ENCODE measurements at regions not wholly inside any gene's neighbourhood (a gene's known extent, or its start where the extent isn't known, plus 50 kb on each side); places are given as distances from the start of the nearest gene placed in this dataset.
"Not testable (repeated sequence)": the region's sequence is repeated elsewhere in the genome, so short reads cannot be mapped to it uniquely, and the experiment has no call there.

GRCh38 chr5:163340378-163340777 lies 97.0 kb upstream of the CCNG1 start:
- H3K27me3 ChIP-seq (ENCODE audit: control insufficient read depth, insufficient read depth, low read length); CTCF ChIA-PET; BruUV-seq (replicated peaks); H3K4me1 ChIP-seq (ENCODE audit: control insufficient read depth, insufficient read depth, low read length); H3K4me3 ChIP-seq (ENCODE audit: low read depth in 2 of 2, low read length in 2 of 2); intact Hi-C loops (cut with micrococcal nuclease; ENCODE audit: unreplicated experiment); H3K27ac ChIP-seq (ENCODE audit: low read length); POLR2A ChIA-PET; H3K36me3 ChIP-seq (ENCODE audit: control insufficient read depth, insufficient read depth, low read length); H3K9me3 ChIP-seq (ENCODE audit: control insufficient read depth, insufficient read depth, low read depth, low read length); DNase-seq (ENCODE audit: low read depth, low spot score); ATAC-seq; in situ Hi-C loops (cut with HindIII; ENCODE audit: low pct_unique_long_range_greater_than_20kb, low sequenced_read_pairs): not testable (repeated sequence)

- TF ChIP-seq TCF7L2 (IDR thresholded peaks at IDR 0.05; ENCODE audit: low read depth, low read length) = no peak
- no peak for TF ChIP-seq SIN3A (IDR thresholded peaks at IDR 0.05; ENCODE audit: borderline replicate concordance, insufficient read depth, low read depth, low read length)
- no peak for TF ChIP-seq POLR2AphosphoS5 (IDR thresholded peaks at IDR 0.05; ENCODE audit: low read depth, low read length)
- TF ChIP-seq REST (IDR thresholded peaks at IDR 0.05; ENCODE audit: insufficient read depth in 1 of 2, low read depth in 2 of 2, low read length in 1 of 2) = no peak
- TF ChIP-seq CTCF (IDR thresholded peaks at IDR 0.05) = no peak
- ATAC-seq = no peak
- no peak overlapping the region for H3K27ac ChIP-seq (ENCODE audit: low read length)
- no peaks in the 10 kb centered on the region for H3K9me3 ChIP-seq (ENCODE audit: control insufficient read depth, insufficient read depth, low read depth, low read length)
- intact Hi-C loops (cut with micrococcal nuclease; ENCODE audit: unreplicated experiment) (no loop called here), in situ Hi-C loops (cut with HindIII; ENCODE audit: low pct_unique_long_range_greater_than_20kb, low sequenced_read_pairs) (no loop called here)
- H3K4me3 ChIP-seq (ENCODE audit: low read depth in 2 of 2, low read length in 2 of 2) = no peak overlapping the region
- H3K4me1 ChIP-seq (ENCODE audit: control insufficient read depth, insufficient read depth, low read length) = no peaks in the 10 kb centered on the region
- H3K27me3 ChIP-seq (ENCODE audit: control insufficient read depth, insufficient read depth, low read length) = no peaks in the 10 kb centered on the region
- no peaks in the 10 kb centered on the region for H3K36me3 ChIP-seq (ENCODE audit: control insufficient read depth, insufficient read depth, low read length)
- CTCF ChIA-PET = no interaction called here
- POLR2A ChIA-PET = no interaction called here
- BruUV-seq (replicated peaks) = no TSS peak
- DNase-seq (ENCODE audit: low read depth, low spot score) = no peak
Measured at GRCh38 chr5:163342306-163342705, 95.1 kb upstream of the CCNG1 start.

GRCh38 chr5:163345216-163345615 lies 92.2 kb upstream of the CCNG1 start:
- Histone ChIP-seq H3K27me3 (ENCODE audit: control insufficient read depth, insufficient read depth, low read length) (no peaks in the 10 kb centered on the region), H3K4me1 (ENCODE audit: control insufficient read depth, insufficient read depth, low read length) (no peaks in the 10 kb centered on the region), H3K4me3 (ENCODE audit: low read depth in 2 of 2, low read length in 2 of 2) (no peak overlapping the region), H3K27ac (ENCODE audit: low read length) (no peak overlapping the region), H3K9me3 (ENCODE audit: control insufficient read depth, insufficient read depth, low read depth, low read length) (no peaks in the 10 kb centered on the region), H3K36me3 (ENCODE audit: control insufficient read depth, insufficient read depth, low read length) (no peaks in the 10 kb centered on the region)
- TF ChIP-seq TCF7L2 (IDR thresholded peaks at IDR 0.05; ENCODE audit: low read depth, low read length) (no peak), CTCF (IDR thresholded peaks at IDR 0.05) (no peak), REST (IDR thresholded peaks at IDR 0.05; ENCODE audit: insufficient read depth in 1 of 2, low read depth in 2 of 2, low read length in 1 of 2) (no peak), POLR2AphosphoS5 (IDR thresholded peaks at IDR 0.05; ENCODE audit: low read depth, low read length) (no peak), SIN3A (IDR thresholded peaks at IDR 0.05; ENCODE audit: borderline replicate concordance, insufficient read depth, low read depth, low read length) (no peak)
- DNase-seq (ENCODE audit: low read depth, low spot score) (no peak), ATAC-seq (no peak)
- ChIA-PET CTCF (no interaction called here), POLR2A (no interaction called here)
- intact Hi-C loops (cut with micrococcal nuclease; ENCODE audit: unreplicated experiment) (loop anchor here (5.0 kb wide), 1 partner anchor 1803 kb away; no protein-coding TSS in a partner anchor), in situ Hi-C loops (cut with HindIII; ENCODE audit: low pct_unique_long_range_greater_than_20kb, low sequenced_read_pairs) (no loop called here)
- no TSS peak for BruUV-seq (replicated peaks)

Measured in Panc1 (cell line).